Uterus (tissue), 2 donors: ENCODE measurements at regions not wholly inside any gene's neighbourhood (a gene's known extent, or its start where the extent isn't known, plus 50 kb on each side); places are given as distances from the start of the nearest gene placed in this dataset.
"Not testable (repeated sequence)": the region's sequence is repeated elsewhere in the genome, so short reads cannot be mapped to it uniquely, and the experiment has no call there.

Source experiments
- POLR2A ChIP-seq, 2 donors: fragments of 450-650 bp; IDR thresholded peaks; one replicate each; pipeline ENCODE4 v1.6.1; 2016; ENCODE audit warnings: antibody characterized with exemption in 2 of 2, mild to moderate bottlenecking in 1 of 2, moderate library complexity in 1 of 2
- TF ChIP-seq, protein P1 (sequence below), 4 experiments: fragments of 200-600 bp in 2 of 4; fragments of 450-650 bp in 2 of 4; sonication (generic) in 2 of 4; IDR thresholded peaks; one replicate each; pipeline ENCODE4 v1.5.1; 2016 to 2019; ENCODE audit warnings: antibody characterized with exemption in 4 of 4, mild to moderate bottlenecking in 2 of 4, moderate library complexity in 1 of 4

GRCh38 chr1:192517716-192518355 lies 57.7 kb upstream of the RGS1 start:
- not testable (repeated sequence) for TF ChIP-seq POLR2A (IDR thresholded peaks at IDR 0.05)
- TF ChIP-seq, protein P1, sequence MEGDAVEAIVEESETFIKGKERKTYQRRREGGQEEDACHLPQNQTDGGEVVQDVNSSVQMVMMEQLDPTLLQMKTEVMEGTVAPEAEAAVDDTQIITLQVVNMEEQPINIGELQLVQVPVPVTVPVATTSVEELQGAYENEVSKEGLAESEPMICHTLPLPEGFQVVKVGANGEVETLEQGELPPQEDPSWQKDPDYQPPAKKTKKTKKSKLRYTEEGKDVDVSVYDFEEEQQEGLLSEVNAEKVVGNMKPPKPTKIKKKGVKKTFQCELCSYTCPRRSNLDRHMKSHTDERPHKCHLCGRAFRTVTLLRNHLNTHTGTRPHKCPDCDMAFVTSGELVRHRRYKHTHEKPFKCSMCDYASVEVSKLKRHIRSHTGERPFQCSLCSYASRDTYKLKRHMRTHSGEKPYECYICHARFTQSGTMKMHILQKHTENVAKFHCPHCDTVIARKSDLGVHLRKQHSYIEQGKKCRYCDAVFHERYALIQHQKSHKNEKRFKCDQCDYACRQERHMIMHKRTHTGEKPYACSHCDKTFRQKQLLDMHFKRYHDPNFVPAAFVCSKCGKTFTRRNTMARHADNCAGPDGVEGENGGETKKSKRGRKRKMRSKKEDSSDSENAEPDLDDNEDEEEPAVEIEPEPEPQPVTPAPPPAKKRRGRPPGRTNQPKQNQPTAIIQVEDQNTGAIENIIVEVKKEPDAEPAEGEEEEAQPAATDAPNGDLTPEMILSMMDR (IDR thresholded peaks at IDR 0.05) = not testable (repeated sequence)
